ENCODE measurements at regions not wholly inside any gene's neighbourhood (a gene's known extent, or its start where the extent isn't known, plus 50 kb on each side); places are given as distances from the start of the nearest gene placed in this dataset.

GRCh38 chr2:225781145-225781544, 381.6 kb downstream of the NYAP2 start:
- H3K36me3 ChIP-seq (ENCODE audit: insufficient read depth, low read length, poor library complexity, severe bottlenecking), result no peaks in the 10 kb centered on the region
- H3K27me3 ChIP-seq (replicated peaks; ENCODE audit: insufficient read depth, low read depth, low read length, poor library complexity), result no peaks in the 10 kb centered on the region
- H3K9me3 ChIP-seq (ENCODE audit: low read depth, low read length, poor library complexity, severe bottlenecking), result no peaks in the 10 kb centered on the region
- intact Hi-C loops (cut with micrococcal nuclease; ENCODE audit: unreplicated experiment), result no loop called here
- no peak overlapping the region for H3K27ac ChIP-seq (ENCODE audit: low read depth, low read length, poor library complexity, severe bottlenecking)
- H3K4me3 ChIP-seq (ENCODE audit: low read depth, low read length, poor library complexity, severe bottlenecking), result no peak overlapping the region
- ChIA-PET CTCF (no interaction called here), POLR2A (ENCODE audit: low non-redundant PET) (no interaction called here)
- no TSS peak for BruUV-seq (replicated peaks)
- no peak for DNase-seq (ENCODE audit: low spot score)
- H3K4me1 ChIP-seq (ENCODE audit: insufficient read depth, low read length, poor library complexity, severe bottlenecking), result peaks cover 3% of the 10 kb centered on the region
- TF ChIP-seq CTCF (conservative IDR thresholded peaks at IDR 0.05; ENCODE audit: low read depth, low read length), result no peak
- TF ChIP-seq EZH2 (IDR thresholded peaks at IDR 0.05; ENCODE audit: borderline replicate concordance, low read depth, low read length, poor library complexity, severe bottlenecking), result no peak

- Histone ChIP-seq H3K4me3 (ENCODE audit: low read depth, low read length, poor library complexity, severe bottlenecking) (no peak overlapping the region), H3K4me1 (ENCODE audit: insufficient read depth, low read length, poor library complexity, severe bottlenecking) (peaks cover 3% of the 10 kb centered on the region), H3K9me3 (ENCODE audit: low read depth, low read length, poor library complexity, severe bottlenecking) (peaks cover 5% of the 10 kb centered on the region), H3K27me3 (replicated peaks; ENCODE audit: insufficient read depth, low read depth, low read length, poor library complexity) (no peaks in the 10 kb centered on the region), H3K36me3 (ENCODE audit: insufficient read depth, low read length, poor library complexity, severe bottlenecking) (no peaks in the 10 kb centered on the region), H3K27ac (ENCODE audit: low read depth, low read length, poor library complexity, severe bottlenecking) (no peak overlapping the region)
- ChIA-PET POLR2A (ENCODE audit: low non-redundant PET) (no interaction called here), CTCF (no interaction called here)
- TF ChIP-seq CTCF (conservative IDR thresholded peaks at IDR 0.05; ENCODE audit: low read depth, low read length) (no peak), EZH2 (IDR thresholded peaks at IDR 0.05; ENCODE audit: borderline replicate concordance, low read depth, low read length, poor library complexity, severe bottlenecking) (no peak)
- intact Hi-C loops (cut with micrococcal nuclease; ENCODE audit: unreplicated experiment), result no loop called here
- no TSS peak for BruUV-seq (replicated peaks)
- DNase-seq (ENCODE audit: low spot score), result no peak
Measured at GRCh38 chr2:225779829-225780228, 380.3 kb downstream of the NYAP2 start.

GRCh38 chr2:225773148-225773547, 373.6 kb downstream of the NYAP2 start:
- no TSS peak for BruUV-seq (replicated peaks)
- no peak overlapping the region for H3K4me3 ChIP-seq (ENCODE audit: low read depth, low read length, poor library complexity, severe bottlenecking)
- no peak overlapping the region for H3K27ac ChIP-seq (ENCODE audit: low read depth, low read length, poor library complexity, severe bottlenecking)
- peaks cover 5% of the 10 kb centered on the region for H3K9me3 ChIP-seq (ENCODE audit: low read depth, low read length, poor library complexity, severe bottlenecking)
- TF ChIP-seq EZH2 (IDR thresholded peaks at IDR 0.05; ENCODE audit: borderline replicate concordance, low read depth, low read length, poor library complexity, severe bottlenecking), result no peak
- no peak for TF ChIP-seq CTCF (conservative IDR thresholded peaks at IDR 0.05; ENCODE audit: low read depth, low read length)
- intact Hi-C loops (cut with micrococcal nuclease; ENCODE audit: unreplicated experiment), result no loop called here
- H3K27me3 ChIP-seq (replicated peaks; ENCODE audit: insufficient read depth, low read depth, low read length, poor library complexity), result no peaks in the 10 kb centered on the region
- DNase-seq (ENCODE audit: low spot score), result no peak
- CTCF ChIA-PET, result no interaction called here
- no peaks in the 10 kb centered on the region for H3K36me3 ChIP-seq (ENCODE audit: insufficient read depth, low read length, poor library complexity, severe bottlenecking)
- peaks cover 7% of the 10 kb centered on the region for H3K4me1 ChIP-seq (ENCODE audit: insufficient read depth, low read length, poor library complexity, severe bottlenecking)
- POLR2A ChIA-PET (ENCODE audit: low non-redundant PET), result interaction anchor here (0.7 kb wide), 1 partner anchor 1004 kb away, joined by 4 read pairs; no protein-coding TSS in a partner anchor

Measured in A673 (cell line).